GM23248 (cell line): ENCODE measurements at regions not wholly inside any gene's neighbourhood (a gene's known extent, or its start where the extent isn't known, plus 50 kb on each side); places are given as distances from the start of the nearest gene placed in this dataset.
"Not testable (repeated sequence)": the region's sequence is repeated elsewhere in the genome, so short reads cannot be mapped to it uniquely, and the experiment has no call there.

Experiments
- DNase-seq: peaks from one replicate; pipeline ENCODE4 v3.0.0-alpha.2; 2015
- H2AFZ ChIP-seq: fragments of 200-600 bp; sonication (generic); 2 replicates; pipeline ENCODE4 v1.6.1; 2016; ENCODE audit warnings: antibody characterized with exemption
- H3F3A ChIP-seq: fragments of 200-600 bp; sonication (generic); 2 replicates; pipeline ENCODE4 v1.6.1; 2016; ENCODE audit warnings: mild to moderate bottlenecking, antibody characterized with exemption, mixed run types; ENCODE audit not compliant: insufficient read depth
- H3K27ac ChIP-seq: fragments of 200-600 bp; sonication (generic); 2 replicates; pipeline ENCODE4 v1.5.1; 2016; ENCODE audit warnings: mild to moderate bottlenecking
- H3K27me3 ChIP-seq: fragments of 200-600 bp; sonication (generic); replicated peaks from 2 replicates; pipeline ENCODE4 v1.6.1; 2016; ENCODE audit warnings: mild to moderate bottlenecking; ENCODE audit not compliant: insufficient read depth
- H3K36me3 ChIP-seq: fragments of 200-600 bp; sonication (generic); 2 replicates; pipeline ENCODE4 v1.6.1; 2016; ENCODE audit warnings: low read depth, mild to moderate bottlenecking
- H3K4me1 ChIP-seq: fragments of 200-600 bp; sonication (generic); 2 replicates; pipeline ENCODE4 v1.6.1; 2016; ENCODE audit warnings: mild to moderate bottlenecking; ENCODE audit not compliant: insufficient read depth
- H3K4me2 ChIP-seq: fragments of 200-600 bp; sonication (generic); one replicate; pipeline ENCODE4 v1.6.1; 2016; ENCODE audit warnings: mild to moderate bottlenecking; ENCODE audit not compliant: unreplicated experiment
- H3K4me3 ChIP-seq: fragments of 200-600 bp; sonication (generic); 2 replicates; pipeline ENCODE4 v1.5.1; 2016; ENCODE audit warnings: mild to moderate bottlenecking
- H3K79me2 ChIP-seq: fragments of 200-600 bp; sonication (generic); 2 replicates; pipeline ENCODE4 v1.6.1; 2016; ENCODE audit warnings: mild to moderate bottlenecking; ENCODE audit not compliant: insufficient read depth
- H3K9ac ChIP-seq: fragments of 200-600 bp; sonication (generic); 2 replicates; pipeline ENCODE4 v1.6.1; 2016; ENCODE audit warnings: mild to moderate bottlenecking
- H3K9me2 ChIP-seq: fragments of 200-600 bp; sonication (generic); 2 replicates; pipeline ENCODE4 v1.6.1; 2016; ENCODE audit warnings: mixed run types, mild to moderate bottlenecking, moderate library complexity; ENCODE audit not compliant: insufficient read depth
- H3K9me3 ChIP-seq: fragments of 200-600 bp; sonication (generic); one replicate; pipeline ENCODE4 v1.6.1; 2017; ENCODE audit warnings: low read depth
- H4K20me1 ChIP-seq: fragments of 200-600 bp; sonication (generic); 2 replicates; pipeline ENCODE4 v1.6.0; 2016; ENCODE audit not compliant: insufficient read depth
- EZH2 ChIP-seq: fragments of 200-600 bp; sonication (generic); IDR thresholded peaks from 2 replicates; pipeline ENCODE4 v1.6.1; 2018; ENCODE audit warnings: antibody characterized with exemption, mild to moderate bottlenecking; ENCODE audit not compliant: insufficient read depth, poor library complexity, severe bottlenecking
- EZH2phosphoT487 ChIP-seq: fragments of 200-600 bp; sonication (generic); IDR thresholded peaks from 2 replicates; pipeline ENCODE4 v1.6.1; 2018; ENCODE audit warnings: antibody characterized with exemption, moderate library complexity, mild to moderate bottlenecking, low read depth; ENCODE audit not compliant: insufficient read depth
- WGBS, 2 experiments: methylation state at CpG; one replicate each; pipeline ENCODE4 v1.1.6; 2015 to 2017; ENCODE audit warnings: low lambda C conversion rate in 2 of 2, low coverage in 1 of 2; ENCODE audit errors: missing lambda C conversion rate in 2 of 2; 5-methylcytosine and 5-hydroxymethylcytosine counted together
- in situ Hi-C: fragments of 300-500 bp; cut with MboI; formaldehyde crosslinking; loops from 2 replicates; pipeline ENCODE4 v1.15.0; 2020

DNA sequence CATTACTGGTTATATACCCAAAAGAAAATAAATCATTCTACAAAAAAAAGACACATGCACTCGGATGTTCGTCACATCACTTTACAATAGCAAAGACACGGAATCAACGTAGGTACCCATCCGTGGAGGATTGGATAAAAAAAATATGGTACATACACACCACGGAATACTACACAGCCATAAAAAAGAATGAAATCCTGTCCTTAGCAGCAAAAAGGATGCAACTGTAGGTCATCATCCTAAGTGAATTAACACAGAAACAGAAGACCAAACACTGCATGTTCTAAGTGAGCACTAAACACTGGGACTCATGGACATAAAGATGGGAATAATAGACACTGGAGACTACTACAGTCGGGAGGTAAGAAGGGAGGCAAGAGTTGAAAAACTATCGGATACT, 148.6 kb downstream of the CHD1L start:
- Histone ChIP-seq H3K27me3 (no peaks in the 10 kb centered on the region), H2AFZ (no peak overlapping the region), H3K4me2 (no peak overlapping the region), H3K4me1 (no peaks in the 10 kb centered on the region), H3K9me2 (no peaks in the 10 kb centered on the region), H3K79me2 (no peaks in the 10 kb centered on the region), H3K4me3 (no peak overlapping the region), H3K9ac (no peak overlapping the region), H3F3A (no peaks in the 10 kb centered on the region), H3K27ac (no peak overlapping the region), H3K9me3 (no peaks in the 10 kb centered on the region), H4K20me1 (no peaks in the 10 kb centered on the region), H3K36me3 (no peaks in the 10 kb centered on the region)
- TF ChIP-seq EZH2: no peak
- TF ChIP-seq EZH2phosphoT487: no peak
- in situ Hi-C loops: no loop called here
- WGBS, 2 experiments: 63 to 70% methylated on average over 8 of the region's 8 CpGs
- no peak for DNase-seq

DNA sequence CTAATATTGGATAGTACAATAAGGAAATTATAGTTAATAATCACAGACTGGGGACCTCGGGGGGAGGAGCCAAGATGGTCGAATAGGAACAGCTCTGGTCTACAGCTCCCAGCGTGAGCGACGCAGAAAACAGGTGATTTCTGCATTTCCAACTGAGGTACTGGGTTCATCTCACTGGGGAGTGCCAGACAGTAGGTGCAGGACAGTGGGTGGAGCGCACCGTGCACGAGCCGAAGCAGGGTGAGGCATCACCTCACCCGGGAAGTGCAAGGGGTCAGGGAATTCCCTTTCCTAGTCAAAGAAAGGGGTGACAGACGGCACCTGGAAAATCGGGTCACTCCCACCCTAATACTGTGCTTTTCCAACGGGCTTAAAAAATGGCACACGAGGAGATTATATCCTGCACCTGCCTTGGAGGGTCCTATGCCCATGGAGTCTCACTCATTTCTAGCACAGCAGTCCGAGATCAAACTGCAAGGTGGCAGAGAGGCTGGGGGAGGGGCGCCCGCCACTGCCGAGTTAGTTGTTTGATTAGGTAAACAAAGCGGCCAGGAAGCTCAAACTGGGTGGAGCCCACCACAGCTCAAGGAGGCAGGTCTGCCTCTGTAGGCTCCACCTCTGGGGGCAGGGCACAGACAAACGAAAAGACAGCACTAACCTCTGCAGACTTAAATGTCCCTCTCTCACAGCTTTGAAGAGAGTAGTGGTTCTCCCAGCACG, 138.8 kb upstream of the BCL9 start:
- in situ Hi-C loops, H3K9me3 ChIP-seq, H3F3A ChIP-seq: not testable (repeated sequence)

DNA sequence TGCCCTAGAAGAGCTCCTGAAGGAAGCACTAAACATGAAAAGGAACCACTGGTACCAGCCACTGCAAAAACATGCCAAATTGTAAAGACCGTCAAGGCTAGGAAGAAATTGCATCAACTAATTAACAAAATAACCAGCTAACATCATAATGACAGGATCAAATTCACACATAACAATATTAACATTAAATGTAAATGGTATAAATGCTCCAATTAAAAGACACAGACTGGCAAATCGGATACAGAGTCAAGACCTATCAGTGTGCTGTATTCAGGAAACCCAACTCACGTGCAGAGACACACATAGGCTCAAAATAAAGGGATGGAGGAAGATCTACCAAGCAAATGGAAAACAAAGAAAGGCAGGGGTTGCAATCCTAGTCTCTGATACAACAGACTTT, 137.0 kb upstream of the BCL9 start:
- H3F3A ChIP-seq, in situ Hi-C loops, DNase-seq, H3K4me1 ChIP-seq, H3K27me3 ChIP-seq, H3K9me2 ChIP-seq, H3K9ac ChIP-seq, H3K36me3 ChIP-seq, H4K20me1 ChIP-seq, H3K4me3 ChIP-seq, H2AFZ ChIP-seq, H3K9me3 ChIP-seq, H3K79me2 ChIP-seq, H3K27ac ChIP-seq, H3K4me2 ChIP-seq: not testable (repeated sequence)
- WGBS, 2 experiments: 37 to 40% methylated on average over 3 of the region's 3 CpGs

More for the DNA sequence above, 138.8 kb upstream of the BCL9 start:
- not testable (repeated sequence) for DNase-seq, H3K27me3 ChIP-seq, H3K4me2 ChIP-seq, H3K79me2 ChIP-seq, H3K9me2 ChIP-seq, H3K36me3 ChIP-seq, H3K4me1 ChIP-seq, H3K9ac ChIP-seq, H3K27ac ChIP-seq, H3K4me3 ChIP-seq, H4K20me1 ChIP-seq, H2AFZ ChIP-seq
- WGBS, 2 experiments: 57 to 59% methylated on average over 21 of the region's 21 CpGs

DNA sequence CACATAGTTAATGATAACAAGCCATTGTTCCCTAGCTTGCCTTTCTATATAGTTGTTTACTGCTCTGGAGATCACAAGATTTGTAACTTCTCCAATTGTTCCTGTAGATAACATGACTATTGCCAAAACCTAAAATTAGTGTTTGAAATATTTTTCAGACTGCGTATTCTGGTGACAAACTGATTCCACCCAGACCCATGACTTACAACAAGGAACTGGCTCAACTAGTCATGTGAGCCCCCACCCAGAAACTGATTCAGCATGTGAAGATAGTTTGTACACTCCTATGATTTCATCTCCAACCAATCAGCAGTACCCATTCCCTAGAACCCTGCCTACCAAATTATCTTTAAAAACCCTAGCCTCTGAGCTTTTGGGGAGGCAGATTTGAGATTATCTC, 131.4 kb upstream of the BCL9 start:
- Histone ChIP-seq H3K9ac (no peak overlapping the region), H3K4me3 (no peak overlapping the region), H3K4me1 (no peaks in the 10 kb centered on the region), H4K20me1 (no peaks in the 10 kb centered on the region), H3F3A (no peaks in the 10 kb centered on the region), H3K9me3 (no peaks in the 10 kb centered on the region), H3K79me2 (no peaks in the 10 kb centered on the region), H3K27me3 (no peaks in the 10 kb centered on the region), H3K9me2 (no peaks in the 10 kb centered on the region), H2AFZ (no peak overlapping the region), H3K4me2 (no peak overlapping the region), H3K27ac (no peak overlapping the region), H3K36me3 (no peaks in the 10 kb centered on the region)
- DNase-seq: no peak
- WGBS, 2 experiments: 59 to 76% methylated on average over 1 of the region's 1 CpG
- in situ Hi-C loops: no loop called here
- TF ChIP-seq EZH2 (no peak), EZH2phosphoT487 (no peak)

- WGBS, 2 experiments: 42 to 55% methylated on average over 4 of the region's 4 CpGs
Measured at GRCh38 chr1:147413110-147413605, 128.1 kb upstream of the BCL9 start.

More at GRCh38 chr1:147413110-147413605, 128.1 kb upstream of the BCL9 start:
- DNase-seq: no peak
- Histone ChIP-seq H3K27me3 (no peaks in the 10 kb centered on the region), H4K20me1 (no peaks in the 10 kb centered on the region), H3K4me3 (no peak overlapping the region), H3K27ac (no peak overlapping the region), H3K4me1 (no peaks in the 10 kb centered on the region), H3K4me2 (no peak overlapping the region), H3K9ac (no peak overlapping the region), H3K36me3 (no peaks in the 10 kb centered on the region), H3K79me2 (no peaks in the 10 kb centered on the region), H2AFZ (no peak overlapping the region), H3F3A (no peaks in the 10 kb centered on the region), H3K9me3 (no peaks in the 10 kb centered on the region), H3K9me2 (no peaks in the 10 kb centered on the region)
- in situ Hi-C loops: no loop called here
- TF ChIP-seq EZH2 (no peak), EZH2phosphoT487 (no peak)
